H9 (cell line): ENCODE measurements at regions not wholly inside any gene's neighbourhood (a gene's known extent, or its start where the extent isn't known, plus 50 kb on each side); places are given as distances from the start of the nearest gene placed in this dataset.

Source experiments
- DNase-seq: peaks from one replicate; pipeline ENCODE4 v3.0.0-alpha.2; 2017
- H2AFZ ChIP-seq: one replicate; pipeline ENCODE4 v1.6.1; 2013; ENCODE audit warnings: mild to moderate bottlenecking, low read length, control low read depth, moderate library complexity
- H2AK5ac ChIP-seq: 2 replicates; pipeline ENCODE4 v1.6.1; 2013; ENCODE audit warnings: low read length, control low read depth, mixed read lengths; ENCODE audit not compliant: insufficient read length
- H2BK120ac ChIP-seq: one replicate; pipeline ENCODE4 v1.6.1; 2013; ENCODE audit warnings: low read depth, mild to moderate bottlenecking, low read length, control low read depth, inconsistent platforms; ENCODE audit not compliant: poor library complexity, severe bottlenecking
- H2BK12ac ChIP-seq: 2 replicates; pipeline ENCODE4 v1.6.1; 2013; ENCODE audit warnings: low read length, control low read depth, mixed read lengths, low read depth; ENCODE audit not compliant: insufficient read length
- H2BK15ac ChIP-seq: 2 replicates; pipeline ENCODE4 v1.6.1; 2013; ENCODE audit warnings: low read depth, low read length, control low read depth
- H2BK20ac ChIP-seq: one replicate; pipeline ENCODE4 v1.6.1; 2013; ENCODE audit warnings: low read depth, mild to moderate bottlenecking, low read length, control low read depth, inconsistent platforms; ENCODE audit not compliant: poor library complexity, severe bottlenecking
- H2BK5ac ChIP-seq: 2 replicates; pipeline ENCODE4 v1.6.1; 2013; ENCODE audit warnings: low read length, control low read depth, mixed read lengths; ENCODE audit not compliant: insufficient read length
- H3K14ac ChIP-seq: 2 replicates; pipeline ENCODE4 v1.6.1; 2013; ENCODE audit warnings: low read length, control low read depth; ENCODE audit not compliant: insufficient read depth
- H3K18ac ChIP-seq: 2 replicates; pipeline ENCODE4 v1.6.1; 2013; ENCODE audit warnings: low read depth, mild to moderate bottlenecking, mixed read lengths, low read length, control low read depth; ENCODE audit not compliant: insufficient read length
- H3K23ac ChIP-seq: 2 replicates; pipeline ENCODE4 v1.6.1; 2013; ENCODE audit warnings: low read length, control low read depth, mixed read lengths, low read depth; ENCODE audit not compliant: insufficient read length
- H3K23me2 ChIP-seq: 2 replicates; pipeline ENCODE4 v1.6.1; 2013; ENCODE audit warnings: low read depth, mild to moderate bottlenecking, mixed read lengths, low read length, control low read depth; ENCODE audit not compliant: insufficient read length, poor library complexity, severe bottlenecking
- H3K27ac ChIP-seq: 2 replicates; pipeline ENCODE4 v1.5.1; 2013; ENCODE audit warnings: low read length, control low read depth, mixed read lengths, low read depth; ENCODE audit not compliant: insufficient read length
- H3K27me3 ChIP-seq: 2 replicates; pipeline ENCODE4 v1.6.1; 2013; ENCODE audit warnings: low read length, control low read depth, inconsistent platforms; ENCODE audit not compliant: insufficient read depth
- H3K4ac ChIP-seq: 2 replicates; pipeline ENCODE4 v1.6.1; 2013; ENCODE audit warnings: low read depth, mild to moderate bottlenecking, control low read depth, inconsistent platforms, low read length, moderate library complexity
- H3K4me1 ChIP-seq: 2 replicates; pipeline ENCODE4 v1.6.1; 2013; ENCODE audit warnings: low read length, control low read depth, inconsistent platforms; ENCODE audit not compliant: insufficient read depth
- H3K4me2 ChIP-seq: 2 replicates; pipeline ENCODE4 v1.6.1; 2013; ENCODE audit warnings: low read length, control low read depth, mixed read lengths; ENCODE audit not compliant: insufficient read length, insufficient read depth
- H3K56ac ChIP-seq: 2 replicates; pipeline ENCODE4 v1.6.1; 2013; ENCODE audit warnings: low read depth, mild to moderate bottlenecking, mixed read lengths, low read length, control low read depth; ENCODE audit not compliant: insufficient read length
- H3K79me1 ChIP-seq: 2 replicates; pipeline ENCODE4 v1.6.1; 2013; ENCODE audit warnings: low read depth, mild to moderate bottlenecking, moderate library complexity, low read length, control low read depth, inconsistent platforms; ENCODE audit not compliant: insufficient read depth, poor library complexity, severe bottlenecking
- H3K79me2 ChIP-seq: 2 replicates; pipeline ENCODE4 v1.6.1; 2013; ENCODE audit warnings: low read length, control low read depth, inconsistent platforms; ENCODE audit not compliant: insufficient read depth
- H3K9ac ChIP-seq: 2 replicates; pipeline ENCODE4 v1.6.1; 2013; ENCODE audit warnings: low read length, control low read depth, mixed read lengths; ENCODE audit not compliant: insufficient read length; ENCODE audit errors: extremely low read depth
- H3K9me3 ChIP-seq: one replicate; pipeline ENCODE4 v1.6.1; 2013; ENCODE audit warnings: low read depth, low read length, inconsistent platforms; ENCODE audit not compliant: control insufficient read depth
- H3T11ph ChIP-seq: one replicate; pipeline ENCODE4 v1.6.1; 2013; ENCODE audit warnings: mild to moderate bottlenecking, low read length, control low read depth, inconsistent platforms
- H4K20me1 ChIP-seq: one replicate; pipeline ENCODE4 v1.6.1; 2013; ENCODE audit not compliant: control insufficient read depth, insufficient read length, insufficient read depth
- H4K5ac ChIP-seq: 2 replicates; pipeline ENCODE4 v1.6.1; 2013; ENCODE audit warnings: low read depth, mild to moderate bottlenecking, mixed read lengths, low read length, control low read depth; ENCODE audit not compliant: insufficient read length
- H4K8ac ChIP-seq: replicated peaks from 2 replicates; pipeline ENCODE4 v1.6.1; 2013; ENCODE audit warnings: low read length, control low read depth, mixed read lengths, low read depth; ENCODE audit not compliant: insufficient read length
- H4K91ac ChIP-seq: 2 replicates; pipeline ENCODE4 v1.6.1; 2013; ENCODE audit warnings: low read depth, mild to moderate bottlenecking, moderate library complexity, mixed read lengths, low read length, control low read depth; ENCODE audit not compliant: insufficient read length
- H3K27ac Mint-ChIP-seq, 3 experiments: 2 replicates in 2 of 3; 3 replicates in 1 of 3; pipeline ENCODE4 v1.8.0; 2020 to 2021; ENCODE audit warnings: mixed read lengths in 3 of 3, mild to moderate bottlenecking in 1 of 3, moderate library complexity in 1 of 3
- H3K27me3 Mint-ChIP-seq: 2 replicates; pipeline ENCODE4 v1.8.0; 2021; ENCODE audit warnings: low read depth, mild to moderate bottlenecking, moderate library complexity, mixed read lengths
- H3K36me3 Mint-ChIP-seq, 3 experiments: 2 replicates in 2 of 3; 3 replicates in 1 of 3; pipeline ENCODE4 v1.8.0; 2020 to 2021; ENCODE audit warnings: low read depth in 3 of 3, mixed read lengths in 3 of 3; ENCODE audit not compliant: insufficient read depth in 1 of 3
- H3K4me1 Mint-ChIP-seq, 2 experiments: 2 replicates each; pipeline ENCODE4 v1.8.0; 2020; ENCODE audit warnings: mixed read lengths in 2 of 2
- H3K4me3 Mint-ChIP-seq, 2 experiments: 2 replicates in 1 of 2; 3 replicates in 1 of 2; pipeline ENCODE4 v1.8.0; 2020 to 2021; ENCODE audit warnings: mild to moderate bottlenecking in 2 of 2, mixed read lengths in 2 of 2, moderate library complexity in 1 of 2
- H3K9me3 Mint-ChIP-seq, 2 experiments: 2 replicates in 1 of 2; 3 replicates in 1 of 2; pipeline ENCODE4 v1.8.0; 2020; ENCODE audit warnings: mild to moderate bottlenecking in 2 of 2, mixed read lengths in 2 of 2, moderate library complexity in 1 of 2
- CTCF ChIP-seq: fragments of 200-600 bp; sonication (generic); conservative IDR thresholded peaks from 3 replicates; pipeline ENCODE4 v1.8.0; 2021; ENCODE audit warnings: antibody characterized with exemption, mild to moderate bottlenecking
- WGBS: extraction: QIAGEN DNeasy Blood & Tissue Kit; methylation state at CpG from one replicate; pipeline ENCODE4 v1.1.7; 2013; ENCODE audit warnings: missing lambda C conversion rate, low lambda C conversion rate, mixed read lengths; ENCODE audit not compliant: insufficient read length; ENCODE audit errors: extremely low coverage; 5-methylcytosine and 5-hydroxymethylcytosine counted together

DNA sequence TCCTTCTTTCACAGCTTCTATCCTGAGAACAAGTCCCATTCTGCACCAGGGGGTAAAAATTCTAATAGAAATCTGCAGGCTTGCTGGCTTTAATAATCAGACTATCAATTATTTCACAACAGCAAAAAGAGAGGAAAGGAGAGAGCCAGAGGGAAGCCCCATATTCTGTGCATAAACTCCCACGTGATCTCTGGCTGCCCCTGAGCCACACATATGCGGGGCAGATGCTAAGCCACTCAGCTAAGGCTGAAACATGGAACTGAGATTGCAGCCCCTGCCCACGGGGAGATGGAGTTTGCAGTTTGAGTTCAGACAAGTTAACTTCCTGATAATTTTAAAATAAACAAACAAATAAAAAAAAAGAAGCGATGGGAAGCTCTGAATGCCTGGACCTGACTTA is 254.4 kb upstream of the CCDC196 start:
- Mint-ChIP-seq H3K27me3 (peaks cover 44% of the 10 kb centered on the region), H3K36me3 (peaks cover 2 to 7% (median 6%) of the 10 kb centered on the region in 3 experiments; a peak in 4 of 7 replicates)
- WGBS = no CpG with 5 or more reads among the region's 4 CpGs

More for the DNA sequence above, 254.4 kb upstream of the CCDC196 start:
- Histone ChIP-seq H3K56ac (no peak overlapping the region), H2BK15ac (no peak overlapping the region), H3K27me3 (no peaks in the 10 kb centered on the region), H3K9me3 (no peaks in the 10 kb centered on the region), H3K79me1 (no peaks in the 10 kb centered on the region), H2BK20ac (no peak overlapping the region), H4K5ac (no peak overlapping the region), H3K14ac (no peak overlapping the region), H3K27ac (no peak overlapping the region), H2AK5ac (no peak overlapping the region), H2AFZ (no peak overlapping the region), H4K20me1 (no peaks in the 10 kb centered on the region), H3K4ac (no peak overlapping the region), H3K18ac (no peak overlapping the region), H2BK5ac (no peak overlapping the region), H3K4me1 (no peaks in the 10 kb centered on the region), H3K79me2 (no peaks in the 10 kb centered on the region), H3K23me2 (no peaks in the 10 kb centered on the region), H3K4me2 (no peak overlapping the region), H3K9ac (no peak overlapping the region), H4K91ac (no peak overlapping the region), H3T11ph (no peak overlapping the region), H4K8ac (no peak overlapping the region), H2BK120ac (no peak overlapping the region), H3K23ac (no peak overlapping the region), H2BK12ac (no peak overlapping the region)
- Mint-ChIP-seq H3K9me3 (peaks cover 6 to 12% of the 10 kb centered on the region in 2 experiments; a peak in 4 of 5 replicates), H3K4me3 (no peak overlapping the region), H3K4me1 (peaks cover 14 to 21% of the 10 kb centered on the region in 2 experiments), H3K27ac (no peak overlapping the region)
- DNase-seq = no peak
- no peak for TF ChIP-seq CTCF
